COLO829 (cell line): ENCODE measurements at regions not wholly inside any gene's neighbourhood (a gene's known extent, or its start where the extent isn't known, plus 50 kb on each side); places are given as distances from the start of the nearest gene placed in this dataset.

ENCODE experiments used
- DNase-seq: peaks from one replicate; pipeline ENCODE4 v3.0.0; 2012; ENCODE audit warnings: low spot score

DNA sequence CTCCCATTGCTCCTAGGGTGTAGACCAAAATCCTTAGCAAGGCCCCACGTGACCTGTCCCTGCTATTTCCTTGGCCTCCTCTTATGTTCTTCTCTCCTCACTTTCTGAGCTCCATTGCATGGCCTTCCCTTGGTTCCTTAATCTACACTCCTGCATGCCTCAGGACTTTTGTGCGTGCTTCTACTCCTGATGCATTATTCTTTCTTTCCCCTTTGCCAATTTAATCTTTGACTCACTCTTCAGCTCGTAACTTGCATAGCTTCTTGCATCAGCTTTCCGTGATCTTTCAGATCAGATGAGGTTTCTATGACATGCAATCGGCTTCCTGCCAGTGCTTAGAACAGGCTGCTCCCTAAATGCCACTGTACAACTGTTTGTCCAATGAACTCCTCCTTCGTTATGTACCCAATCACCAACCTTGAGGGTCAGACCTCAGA, 261.6 kb upstream of the CADM1 start:
- DNase-seq, result no peak

DNA sequence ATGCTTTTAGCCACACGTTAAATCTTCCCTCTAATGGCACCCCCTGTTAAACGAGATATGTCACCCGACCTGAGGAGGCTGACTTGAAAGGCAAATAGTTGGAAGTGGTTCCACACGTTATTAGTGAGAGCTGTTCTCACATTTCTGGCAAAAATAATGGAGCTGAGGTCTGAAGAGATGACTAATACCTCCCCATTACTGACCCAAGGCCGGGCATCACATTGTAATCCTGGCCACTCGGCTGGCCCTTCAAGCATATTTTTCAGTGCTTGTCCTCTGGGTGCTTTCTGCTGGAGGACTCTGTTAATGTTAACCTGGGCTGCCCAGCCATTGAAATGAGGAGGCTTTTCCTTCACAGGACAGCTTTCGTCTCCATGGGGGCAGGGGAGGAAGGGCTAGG, 260.0 kb upstream of the CADM1 start:
- DNase-seq, result no peak

DNA sequence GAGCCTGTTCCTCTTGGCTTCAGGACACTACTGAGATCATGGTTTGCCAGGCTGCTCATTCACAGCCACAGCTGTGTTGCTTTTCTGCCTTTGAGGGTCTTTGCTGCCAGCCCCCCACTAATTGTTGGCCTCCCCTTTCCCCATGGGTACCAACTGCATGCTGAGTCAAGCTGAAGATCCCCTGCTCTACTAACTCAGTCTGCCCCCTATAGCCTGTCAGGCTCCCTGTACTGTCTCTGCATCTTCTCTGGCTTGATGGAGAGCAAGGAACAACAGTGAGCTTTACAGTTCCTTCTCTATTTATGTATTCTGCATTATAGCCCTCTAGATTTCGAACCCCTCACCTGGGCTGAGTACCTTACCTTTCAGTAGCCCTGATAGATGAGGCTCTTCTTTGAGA, 257.6 kb upstream of the CADM1 start:
- DNase-seq, result no peak

DNA sequence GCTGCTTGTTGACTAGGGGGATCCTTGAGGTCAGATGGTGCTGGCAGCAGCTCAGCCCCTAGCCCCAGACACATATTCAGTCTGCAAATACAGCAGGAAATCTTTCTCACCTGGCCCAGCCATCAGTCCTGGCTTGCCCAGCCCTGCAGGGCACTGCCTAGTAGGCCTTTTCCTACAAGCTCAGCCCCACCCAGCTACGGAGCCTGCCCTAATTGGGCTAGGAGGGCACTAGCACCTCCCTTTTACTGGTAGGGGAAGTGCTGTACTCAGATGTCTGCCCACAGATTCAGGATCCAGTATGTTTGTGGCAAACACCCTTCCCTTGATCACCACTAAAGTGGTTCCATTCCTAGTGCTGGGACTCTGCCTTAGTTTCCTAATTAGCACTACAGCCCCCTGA, 257.1 kb upstream of the CADM1 start:
- DNase-seq, result no peak

DNA sequence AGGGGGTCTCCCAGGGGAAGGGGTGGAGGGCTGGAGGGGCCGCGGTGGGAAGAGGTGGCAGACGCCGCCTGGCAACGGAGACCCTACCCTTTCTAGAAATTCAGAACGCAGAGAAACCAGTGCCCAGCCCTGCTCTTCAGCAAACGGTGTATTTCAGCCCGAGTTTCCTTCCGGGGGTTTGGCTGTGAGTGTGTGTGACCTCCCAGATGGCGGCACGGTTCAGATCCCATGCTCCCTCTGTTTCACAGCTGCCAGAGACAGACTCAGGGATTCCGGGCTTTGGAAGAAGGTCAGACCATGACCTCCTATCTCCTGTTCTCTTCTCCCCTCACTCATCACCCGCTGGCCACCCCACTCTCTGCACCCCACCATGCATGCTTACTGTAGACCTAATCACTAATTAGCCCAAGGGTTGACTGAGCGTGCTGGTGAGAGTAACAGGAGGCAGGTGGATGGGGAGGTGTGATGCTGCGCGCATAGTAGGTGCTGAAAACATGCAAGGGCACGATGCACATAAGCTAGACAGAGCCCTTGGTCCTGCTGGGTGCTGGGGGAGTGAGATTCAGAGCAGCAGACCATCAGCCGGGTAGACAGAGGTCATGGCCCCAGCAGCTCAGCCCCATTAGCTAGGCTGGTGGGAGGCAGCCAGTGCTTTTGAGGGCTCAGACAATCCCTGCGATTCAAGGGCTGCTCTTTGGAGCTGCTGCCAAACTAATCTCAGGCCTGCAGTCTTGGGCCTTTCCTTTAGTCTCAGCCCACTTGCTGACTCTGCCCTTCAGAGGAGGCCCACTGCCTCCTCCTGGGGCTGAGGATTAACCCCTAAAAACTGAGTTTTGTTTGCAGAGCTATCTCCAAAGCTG, 256.5 kb upstream of the CADM1 start:
- no peak for DNase-seq

DNA sequence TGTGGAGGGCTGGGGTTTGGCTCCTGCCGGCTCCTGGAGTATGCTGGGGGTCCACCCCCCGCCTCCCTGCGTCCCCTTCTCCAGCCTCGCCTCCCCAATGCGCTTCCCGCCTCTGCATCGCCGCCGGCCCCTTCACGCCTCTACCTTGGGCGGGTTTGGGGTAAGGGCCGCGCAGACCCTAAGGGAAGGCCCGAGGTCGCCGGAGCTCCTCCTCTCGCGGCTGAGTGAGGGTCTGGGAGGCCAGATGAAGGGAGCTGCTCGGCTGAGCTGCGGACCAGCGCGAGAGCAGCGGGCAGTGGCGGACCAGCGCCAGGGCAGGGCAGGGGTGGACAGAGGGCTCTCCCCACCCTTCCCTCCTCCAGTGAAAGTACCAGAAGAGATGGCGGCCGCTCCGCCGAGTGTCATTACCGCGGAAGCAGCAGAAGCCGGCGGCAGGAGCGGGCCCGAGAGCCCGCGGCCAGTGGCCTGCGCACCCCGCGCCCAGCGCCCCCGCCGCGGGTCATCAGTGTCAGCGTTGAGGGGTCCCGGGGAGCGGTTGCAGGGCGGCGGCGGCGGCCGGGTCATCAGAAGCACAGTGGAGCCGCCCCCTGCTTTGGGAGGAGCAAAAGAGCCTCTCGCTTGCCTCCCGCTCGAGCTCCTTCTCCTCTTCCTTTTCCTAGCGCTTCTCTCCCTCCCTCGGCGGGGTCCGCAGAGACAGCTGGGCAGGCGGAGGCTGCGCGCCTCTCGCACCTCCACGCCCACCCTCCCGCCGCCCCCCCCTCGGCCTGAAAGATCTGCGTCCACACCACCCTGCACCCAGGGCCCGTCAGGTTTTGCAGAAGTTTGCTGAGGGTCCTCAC, 255.6 kb upstream of the CADM1 start:
- no peak for DNase-seq

DNA sequence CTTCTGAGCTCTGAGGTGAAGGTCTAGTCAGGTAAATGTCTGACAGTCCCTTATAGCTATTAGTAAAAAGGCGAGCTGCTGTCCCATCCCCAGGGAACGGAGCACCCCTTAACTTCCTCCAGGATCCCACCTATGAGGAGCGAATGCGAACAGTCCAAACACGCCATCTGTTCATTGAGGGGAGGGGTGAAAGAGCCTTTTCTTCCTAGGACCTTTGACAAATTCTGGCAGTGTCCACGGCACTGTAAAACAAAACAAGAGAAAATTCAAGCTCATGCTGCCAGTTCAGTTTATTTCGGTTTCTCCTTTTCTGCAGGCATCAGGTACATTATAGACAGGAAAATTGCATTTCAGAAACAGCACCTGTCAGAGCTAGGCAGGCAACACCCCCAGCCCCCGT, 253.8 kb upstream of the CADM1 start:
- DNase-seq, result no peak

DNA sequence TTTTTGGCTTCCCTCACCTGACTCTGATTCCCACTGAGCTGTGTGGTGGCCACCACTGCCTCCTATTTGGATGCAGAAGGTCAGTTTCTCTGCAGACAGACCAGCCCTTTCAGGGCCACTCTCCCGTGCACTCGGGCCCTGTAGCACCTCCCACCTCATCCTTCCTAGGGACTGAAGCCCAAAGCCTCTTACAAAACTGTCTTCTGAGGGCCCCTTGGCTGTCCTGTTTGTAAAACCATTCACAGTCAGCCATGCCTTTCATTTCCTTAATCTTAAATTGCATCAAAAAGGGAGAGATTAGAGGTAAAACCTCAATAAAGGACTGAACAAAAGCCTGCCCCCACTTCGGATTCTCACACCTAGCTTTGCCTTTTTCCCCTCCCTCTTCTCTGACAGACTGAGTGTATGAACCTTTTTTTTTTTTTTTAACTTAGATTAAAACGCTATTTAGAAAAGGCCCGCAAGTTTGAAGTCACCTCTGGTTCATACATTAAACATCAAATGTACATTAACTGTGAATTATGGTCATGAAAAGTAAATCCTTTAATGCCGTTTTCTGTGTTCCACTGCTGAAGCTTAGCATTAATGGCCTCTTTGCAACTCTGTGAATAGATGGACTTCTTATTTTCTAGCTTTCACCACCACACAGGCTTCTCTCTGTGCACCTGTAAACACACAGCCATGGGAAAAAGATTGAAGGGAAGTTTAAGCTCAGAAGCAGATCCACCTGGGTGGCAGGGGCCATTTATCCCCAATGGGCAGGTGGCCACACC, 247.2 kb upstream of the CADM1 start:
- no peak for DNase-seq

DNA sequence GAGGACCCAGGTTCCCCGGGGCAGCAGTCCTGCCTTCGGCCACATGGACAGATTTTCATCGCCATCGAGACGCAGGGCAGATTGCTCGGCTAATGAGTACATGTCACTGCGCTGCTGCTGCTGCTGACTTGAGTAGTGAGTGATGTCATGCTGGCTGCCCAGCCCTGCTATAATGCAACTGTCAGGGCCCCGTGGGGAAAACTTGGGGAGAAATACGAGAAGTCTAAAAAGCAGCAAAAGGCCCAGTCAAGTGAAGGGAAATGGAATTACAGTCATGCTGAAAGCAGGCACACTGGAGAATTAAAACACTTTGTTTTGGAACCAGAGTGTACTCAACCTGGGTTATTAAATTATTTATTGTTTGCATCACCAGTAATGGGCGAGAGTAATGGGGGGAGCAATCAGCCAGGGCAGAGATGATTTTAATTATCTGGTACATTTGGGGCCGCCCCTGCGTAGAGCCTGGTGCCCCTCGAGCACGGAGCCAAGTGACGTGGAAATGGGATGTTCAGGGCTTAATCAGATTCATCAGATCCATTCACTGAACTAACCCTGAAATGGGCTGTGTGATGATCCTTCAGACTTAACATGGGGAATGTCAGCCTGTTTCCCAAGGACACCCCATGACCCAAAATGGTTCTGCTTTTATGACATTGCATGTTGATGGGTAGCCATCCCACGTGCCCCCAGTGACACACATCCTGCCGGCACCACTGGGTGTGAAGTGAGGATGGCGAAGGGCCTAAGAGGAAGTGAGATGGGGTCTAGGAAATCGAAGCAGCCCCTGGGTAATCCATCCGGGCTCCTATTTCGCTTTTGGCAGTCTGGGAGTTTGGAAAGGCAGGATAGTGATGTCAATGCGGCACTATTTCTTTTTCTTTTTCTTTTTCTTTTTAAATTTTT, 241.6 kb upstream of the CADM1 start:
- no peak for DNase-seq

DNA sequence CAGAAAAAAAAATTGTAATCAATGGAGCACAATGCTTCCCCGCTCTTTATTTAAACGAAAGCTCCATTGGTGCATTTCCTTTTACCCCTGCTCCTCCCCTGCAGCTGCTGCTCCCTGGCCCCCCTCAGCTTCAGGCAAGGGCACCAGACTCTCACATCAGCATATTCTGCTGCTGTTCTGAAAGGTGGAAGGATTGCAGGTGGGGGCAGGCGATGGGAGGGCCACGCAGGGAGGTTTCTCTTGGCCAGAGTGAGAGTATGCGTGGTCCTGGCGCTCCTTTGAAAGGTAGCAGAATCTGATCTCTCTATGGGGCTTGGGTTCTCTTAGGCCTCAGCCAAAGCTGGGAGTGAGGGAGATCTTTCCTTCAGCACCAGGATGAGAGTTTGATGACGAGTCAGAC, 240.9 kb upstream of the CADM1 start:
- no peak for DNase-seq

DNA sequence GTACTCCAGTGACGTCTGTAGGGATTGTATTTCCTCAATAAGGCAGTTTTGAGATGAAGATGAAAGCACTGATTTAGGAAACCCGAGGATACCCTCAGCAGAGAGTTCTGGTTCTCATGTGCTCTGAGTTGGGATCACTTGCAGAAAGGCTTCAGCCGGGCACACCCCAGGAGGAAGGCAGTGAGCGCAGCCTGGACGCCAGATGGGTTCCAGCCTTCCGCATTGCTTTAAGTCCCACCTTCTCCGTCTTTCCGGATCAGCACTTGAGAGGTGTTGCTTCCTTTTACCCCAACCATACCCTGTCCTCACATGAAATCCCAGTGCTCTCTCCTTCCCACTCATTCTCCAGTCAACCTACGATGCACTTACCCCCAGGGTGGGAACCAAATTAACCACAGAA, 239.5 kb upstream of the CADM1 start:
- no peak for DNase-seq

DNA sequence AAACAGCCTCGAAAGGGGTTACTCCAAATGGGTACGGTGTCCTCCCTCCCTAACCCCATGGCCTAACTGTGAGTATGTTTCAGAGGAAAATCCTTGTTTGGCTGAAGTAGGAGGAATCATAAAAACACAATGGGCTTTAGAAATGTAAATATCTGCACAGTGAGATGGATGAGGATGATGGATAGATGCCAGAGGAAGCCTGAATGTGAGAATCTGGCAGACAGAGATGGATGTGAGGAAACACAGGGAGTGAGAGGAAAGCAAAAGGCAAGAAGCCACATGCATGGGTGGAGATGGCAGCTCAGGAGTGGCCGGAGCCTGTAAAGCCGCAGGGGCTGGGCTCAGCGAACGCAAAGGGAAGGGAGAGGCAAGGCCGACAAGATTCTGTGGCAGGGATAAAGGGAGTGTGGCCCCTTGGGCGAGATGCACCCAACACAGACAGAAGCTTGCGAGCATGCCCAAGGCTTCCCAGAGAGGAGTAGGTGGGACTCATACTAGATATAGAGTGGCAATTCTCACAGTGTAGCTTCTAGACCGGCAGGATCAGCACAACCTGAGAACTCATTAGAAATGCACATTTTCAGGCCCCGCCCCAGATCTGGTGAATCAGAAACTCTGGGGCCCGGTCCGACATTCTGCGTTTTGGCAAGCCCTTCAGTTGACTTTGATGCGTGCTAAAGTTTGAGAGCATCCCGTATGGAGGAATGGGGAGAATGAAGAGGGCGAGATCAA, 237.3 kb upstream of the CADM1 start:
- DNase-seq, result no peak

DNA sequence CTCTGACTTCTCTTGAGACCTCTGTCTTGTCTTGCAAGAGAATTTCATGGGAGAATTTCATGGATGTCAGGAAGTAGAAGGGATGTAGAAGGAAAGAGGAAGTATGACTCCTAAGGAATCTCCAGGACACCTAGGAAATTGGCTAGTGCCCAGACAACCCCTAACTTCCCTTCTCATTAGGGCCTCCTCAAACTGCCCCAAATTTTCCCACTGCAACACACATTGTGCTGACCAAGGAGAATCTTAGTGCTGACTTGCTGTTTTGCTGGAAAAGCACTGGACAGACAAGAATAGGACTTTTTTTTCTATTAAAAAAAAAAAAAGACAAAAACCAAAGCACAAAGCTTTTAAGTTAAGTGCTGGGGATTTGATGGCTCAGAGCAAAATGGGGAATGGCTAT, 236.1 kb upstream of the CADM1 start:
- no peak for DNase-seq

DNA sequence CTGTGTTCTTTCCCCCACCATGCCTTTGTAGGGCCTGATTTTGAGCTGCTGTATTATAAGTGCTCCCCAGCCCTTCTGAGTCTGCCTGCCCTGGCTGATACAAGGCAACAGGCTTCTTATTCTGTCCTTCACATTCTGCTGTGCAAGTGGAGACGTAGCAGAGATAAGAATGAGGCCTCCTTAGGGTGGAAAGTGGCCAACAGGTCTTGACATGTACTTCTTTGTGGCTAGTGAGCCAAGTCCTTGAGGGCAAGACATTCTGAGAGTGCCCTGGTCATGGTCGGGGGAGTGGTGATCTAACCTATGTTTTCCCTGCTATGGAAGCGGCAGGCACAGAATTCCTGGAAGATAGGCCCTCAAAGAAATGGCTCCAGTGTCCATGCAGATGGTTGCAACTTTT, 235.7 kb upstream of the CADM1 start:
- no peak for DNase-seq

DNA sequence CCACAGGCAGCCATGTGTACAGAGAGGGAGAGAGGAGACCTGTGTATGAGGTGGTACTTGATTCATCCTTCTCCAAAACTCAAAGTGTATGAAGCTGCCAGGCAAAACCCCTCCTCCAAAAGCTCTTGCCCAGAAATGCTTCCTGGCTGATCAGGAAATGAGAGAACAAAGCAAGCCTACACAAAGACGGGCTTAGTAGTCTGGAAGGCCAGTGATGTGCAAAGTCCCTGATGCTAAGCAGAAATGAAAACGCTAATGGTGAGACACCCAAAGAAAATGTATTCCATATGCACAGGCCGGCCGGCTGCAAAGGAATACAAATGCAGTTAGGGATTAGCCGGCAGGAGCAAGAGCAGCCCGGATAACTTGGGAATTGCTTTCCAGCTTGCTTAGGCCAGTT, 234.9 kb upstream of the CADM1 start:
- no peak for DNase-seq

DNA sequence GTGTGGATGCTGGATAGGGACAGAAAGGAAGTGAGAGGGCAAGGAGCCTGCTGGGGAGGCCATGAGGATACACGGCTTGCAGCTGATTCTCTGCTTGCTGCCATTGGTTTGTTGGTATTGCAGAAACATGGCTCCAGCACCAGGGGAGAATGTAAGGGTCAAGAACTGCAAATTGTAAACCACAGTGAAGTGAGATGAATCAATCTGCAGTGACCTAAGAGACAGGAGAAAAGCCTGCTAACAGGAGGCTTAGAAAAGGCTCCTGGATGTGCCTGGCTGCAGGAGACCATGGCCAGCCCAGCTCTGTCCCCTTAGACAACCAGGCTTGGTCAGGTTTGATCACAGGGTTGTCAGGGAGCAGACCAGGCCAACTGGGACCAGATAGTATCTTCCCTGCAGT, 233.7 kb upstream of the CADM1 start:
- DNase-seq, result no peak

DNA sequence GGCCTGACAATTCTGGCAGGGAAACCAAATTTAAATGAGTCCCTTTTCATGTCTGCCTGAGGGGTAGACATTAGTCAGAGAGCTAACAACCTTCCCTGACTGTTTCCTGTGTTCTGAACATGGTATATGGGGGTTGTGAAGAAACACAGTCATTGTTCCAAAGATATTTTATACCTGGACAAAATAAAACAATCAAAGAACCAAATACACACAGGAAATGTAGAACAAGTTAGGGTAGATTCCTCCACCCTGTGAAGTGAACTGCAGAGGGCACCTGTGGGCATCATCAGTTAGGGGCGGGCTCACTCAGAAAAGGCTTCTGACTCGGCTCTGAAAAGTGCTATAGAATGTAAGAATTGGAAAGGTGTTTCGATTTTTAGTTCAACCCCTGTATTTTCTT, 231.9 kb upstream of the CADM1 start:
- DNase-seq, result no peak

DNA sequence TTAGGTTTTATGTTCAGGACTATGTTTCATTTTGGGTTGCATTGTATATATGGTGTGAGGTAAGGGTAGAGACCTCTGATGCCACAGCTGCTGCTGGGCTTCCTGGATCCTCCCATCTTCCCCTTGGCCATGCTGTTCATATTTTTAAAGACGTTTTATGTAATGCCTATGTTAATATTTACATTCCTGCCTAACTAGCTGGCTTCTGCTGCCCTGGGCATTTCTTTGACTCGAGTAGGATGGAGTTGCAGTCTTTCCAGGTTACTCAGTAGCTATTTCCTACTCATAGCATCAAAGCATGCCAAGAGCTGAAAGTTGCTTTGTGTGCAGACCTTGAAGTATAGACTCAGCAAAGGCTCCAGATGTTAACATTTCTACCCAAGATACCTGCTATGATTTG, 220.5 kb upstream of the CADM1 start:
- DNase-seq, result no peak

DNA sequence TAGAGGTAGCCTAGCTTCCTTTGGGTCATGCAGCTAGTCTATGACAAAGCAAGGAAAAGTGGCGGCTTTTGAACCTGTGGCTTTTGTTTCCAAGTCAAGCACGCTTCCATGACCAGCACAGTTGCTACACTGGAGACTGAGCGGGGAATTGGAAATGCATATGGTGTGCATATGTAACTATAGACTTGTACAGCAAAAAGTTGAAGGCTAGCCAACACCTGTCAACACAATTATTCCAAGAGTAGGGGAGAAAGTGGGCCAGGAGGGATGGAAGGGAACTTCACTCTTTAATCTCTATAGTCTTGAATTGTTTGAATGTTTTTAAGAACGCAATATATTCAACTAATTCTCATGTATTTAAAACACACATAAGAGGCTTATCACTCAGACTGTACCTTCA, 218.5 kb upstream of the CADM1 start:
- DNase-seq, result no peak

DNA sequence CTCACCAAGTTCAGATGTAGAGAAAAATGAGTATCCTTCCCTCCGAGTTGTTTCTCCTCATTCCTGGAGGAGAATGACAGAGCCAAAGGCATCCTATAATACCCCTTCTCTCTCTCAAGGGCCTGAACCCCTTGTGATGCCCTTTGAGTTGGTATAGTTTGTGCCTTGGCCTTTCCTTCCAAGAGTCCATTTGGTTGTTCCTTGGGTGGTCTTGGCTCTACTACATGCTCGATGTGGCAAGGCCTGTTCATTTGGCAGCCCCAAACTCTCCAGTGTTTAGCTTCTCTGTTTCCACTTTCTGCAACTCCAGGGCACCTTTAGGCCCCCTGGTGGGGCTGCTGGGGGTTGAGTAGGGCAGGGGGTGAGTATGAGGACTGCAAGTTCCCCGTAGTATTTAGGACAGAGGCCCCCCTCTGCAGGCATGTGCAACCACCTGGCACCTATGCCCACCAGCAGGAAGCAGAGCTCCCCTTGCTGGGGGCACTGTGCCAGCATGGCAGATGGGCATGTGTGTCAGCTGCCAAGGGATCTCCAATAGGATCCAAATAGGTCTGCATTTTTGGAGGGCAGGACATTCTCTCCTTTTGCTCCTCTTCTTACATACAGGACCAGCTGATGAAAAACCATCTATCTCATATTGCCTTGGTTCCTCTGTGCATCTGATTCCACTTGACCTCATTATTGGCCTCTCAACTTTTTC, 217.2 kb upstream of the CADM1 start:
- no peak for DNase-seq
